SK-N-SH treated with all-trans-retinoic acid at 6 μM for 48 hours (cell line): ENCODE measurements at regions not wholly inside any gene's neighbourhood (a gene's known extent, or its start where the extent isn't known, plus 50 kb on each side); places are given as distances from the start of the nearest gene placed in this dataset.
A peak's percentile ranks its signal among the peaks of the same experiment; 100 is the strongest.

Source experiments
- ATAC-seq: fragments of 200-7000 bp; cut with Tn5 transposase; 3 replicates; pipeline ENCODE4 v1.9.1; 2020; ENCODE audit warnings: mild to moderate bottlenecking, moderate library complexity
- ARNTL ChIP-seq: fragments of 450-650 bp; formaldehyde crosslinking; IDR thresholded peaks from 2 replicates; pipeline ENCODE4 v1.5.0; 2020; ENCODE audit warnings: low read depth, mild to moderate bottlenecking, moderate library complexity, borderline replicate concordance
- BACH2 ChIP-seq: fragments of 250-450 bp; sonication (Bioruptor Pico); IDR thresholded peaks from 2 replicates; pipeline ENCODE4 v1.9.0; 2021; ENCODE audit warnings: mild to moderate bottlenecking, borderline replicate concordance
- ESRRG ChIP-seq: fragments of 250-450 bp; sonication (Bioruptor Pico); IDR thresholded peaks from 2 replicates; pipeline ENCODE4 v1.6.1; 2021; ENCODE audit warnings: mild to moderate bottlenecking
- GLIS3 ChIP-seq: fragments of 250-450 bp; sonication (Bioruptor Pico); IDR thresholded peaks from 2 replicates; pipeline ENCODE4 v1.5.0; 2020; ENCODE audit warnings: mild to moderate bottlenecking, moderate library complexity
- ISL1 ChIP-seq: fragments of 250-450 bp; sonication (Bioruptor Pico); IDR thresholded peaks from 2 replicates; pipeline ENCODE4 v2.1.2; 2022; ENCODE audit warnings: mild to moderate bottlenecking, moderate library complexity
- OSR1 ChIP-seq: fragments of 250-450 bp; sonication (Bioruptor Pico); IDR thresholded peaks from 2 replicates; pipeline ENCODE4 v1.8.0; 2022; ENCODE audit warnings: moderate library complexity, mild to moderate bottlenecking, inconsistent platforms
- PPARA ChIP-seq: fragments of 250-450 bp; sonication (Bioruptor Pico); IDR thresholded peaks from 2 replicates; pipeline ENCODE4 v1.5.0; 2020; ENCODE audit warnings: mild to moderate bottlenecking, borderline replicate concordance
- RARB ChIP-seq: fragments of 250-450 bp; sonication (Bioruptor Pico); IDR thresholded peaks from 2 replicates; pipeline ENCODE4 v1.8.0; 2021; ENCODE audit warnings: mild to moderate bottlenecking, moderate library complexity
- TOX ChIP-seq: fragments of 250-450 bp; sonication (Bioruptor Pico); IDR thresholded peaks from 2 replicates; pipeline ENCODE4 v1.8.0; 2021; ENCODE audit warnings: mild to moderate bottlenecking, moderate library complexity, borderline replicate concordance
- ZC3H10 ChIP-seq: fragments of 250-450 bp; sonication (Bioruptor Pico); IDR thresholded peaks from 2 replicates; pipeline ENCODE4 v1.5.1; 2021; ENCODE audit warnings: mild to moderate bottlenecking, moderate library complexity
- ZFP30 ChIP-seq: fragments of 450-650 bp; formaldehyde crosslinking; IDR thresholded peaks from 2 replicates; pipeline ENCODE4 v1.5.0; 2022; ENCODE audit warnings: mild to moderate bottlenecking, moderate library complexity
- ZNF8 ChIP-seq: fragments of 450-650 bp; formaldehyde crosslinking; IDR thresholded peaks from 2 replicates; pipeline ENCODE4 v1.5.0; 2020; ENCODE audit warnings: mild to moderate bottlenecking, moderate library complexity
- TF ChIP-seq, protein P1 (sequence below): fragments of 250-450 bp; sonication (Bioruptor Pico); IDR thresholded peaks from 2 replicates; pipeline ENCODE4 v1.8.0; 2021; ENCODE audit warnings: low read depth, mild to moderate bottlenecking, moderate library complexity, borderline replicate concordance
- TF ChIP-seq, protein P2 (sequence below): fragments of 250-450 bp; sonication (Bioruptor Pico); IDR thresholded peaks from 2 replicates; pipeline ENCODE4 v1.5.1; 2021; ENCODE audit warnings: mild to moderate bottlenecking, moderate library complexity
- TF ChIP-seq, protein P3 (sequence below): fragments of 250-450 bp; sonication (Bioruptor Pico); IDR thresholded peaks from 2 replicates; pipeline ENCODE4 v1.5.1; 2020; ENCODE audit warnings: low read depth, mild to moderate bottlenecking, moderate library complexity
- TF ChIP-seq, protein P4 (sequence below): fragments of 250-450 bp; sonication (Bioruptor Pico); IDR thresholded peaks from 2 replicates; pipeline ENCODE4 v1.5.0; 2020; ENCODE audit warnings: mild to moderate bottlenecking, moderate library complexity
- TF ChIP-seq, protein P5 (sequence below): fragments of 250-450 bp; sonication (Bioruptor Pico); IDR thresholded peaks from 2 replicates; pipeline ENCODE4 v1.8.0; 2020; ENCODE audit warnings: mild to moderate bottlenecking, moderate library complexity, borderline replicate concordance

DNA sequence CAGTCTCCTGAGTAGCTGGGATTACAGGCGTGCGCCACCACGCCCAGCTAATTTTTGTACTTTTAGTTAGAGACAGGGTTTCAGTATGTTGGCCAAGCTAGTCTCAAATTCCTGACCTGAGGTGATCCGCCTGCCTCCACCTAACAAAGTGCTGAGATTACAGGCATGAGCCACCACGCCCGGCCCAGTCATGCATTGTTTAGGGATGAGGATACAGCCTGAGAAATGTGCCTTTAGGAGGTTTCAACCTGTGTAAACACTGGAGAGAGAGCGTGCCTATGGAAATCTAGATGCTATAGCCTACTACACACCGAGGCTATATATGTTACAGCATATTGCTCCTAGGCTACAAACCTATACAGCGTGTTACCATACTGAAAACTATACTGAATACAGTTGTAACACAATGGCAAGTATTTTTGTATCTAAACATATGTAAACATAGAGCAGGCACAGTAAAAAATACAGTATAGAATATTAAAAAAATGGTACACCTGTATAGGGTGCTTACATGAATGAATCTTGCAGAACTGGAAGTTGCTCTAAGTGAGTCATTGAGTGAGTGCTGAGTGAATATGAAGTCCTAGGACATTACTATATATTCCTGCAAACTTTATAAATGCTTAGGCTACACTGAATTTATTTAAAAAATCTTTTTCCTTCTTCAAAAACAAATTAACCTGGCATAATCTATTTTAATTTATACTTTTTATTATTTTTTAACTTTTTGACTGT is 588.2 kb upstream of the ADGRL3 start (continued):
- TF ChIP-seq, protein P1, sequence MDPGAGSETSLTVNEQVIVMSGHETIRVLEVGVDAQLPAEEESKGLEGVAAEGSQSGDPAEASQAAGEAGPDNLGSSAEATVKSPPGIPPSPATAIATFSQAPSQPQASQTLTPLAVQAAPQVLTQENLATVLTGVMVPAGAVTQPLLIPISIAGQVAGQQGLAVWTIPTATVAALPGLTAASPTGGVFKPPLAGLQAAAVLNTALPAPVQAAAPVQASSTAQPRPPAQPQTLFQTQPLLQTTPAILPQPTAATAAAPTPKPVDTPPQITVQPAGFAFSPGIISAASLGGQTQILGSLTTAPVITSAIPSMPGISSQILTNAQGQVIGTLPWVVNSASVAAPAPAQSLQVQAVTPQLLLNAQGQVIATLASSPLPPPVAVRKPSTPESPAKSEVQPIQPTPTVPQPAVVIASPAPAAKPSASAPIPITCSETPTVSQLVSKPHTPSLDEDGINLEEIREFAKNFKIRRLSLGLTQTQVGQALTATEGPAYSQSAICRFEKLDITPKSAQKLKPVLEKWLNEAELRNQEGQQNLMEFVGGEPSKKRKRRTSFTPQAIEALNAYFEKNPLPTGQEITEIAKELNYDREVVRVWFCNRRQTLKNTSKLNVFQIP (CRISPR knock-in tag): no peak
- no peak for TF ChIP-seq BACH2 (CRISPR knock-in tag)
- TF ChIP-seq, protein P2, sequence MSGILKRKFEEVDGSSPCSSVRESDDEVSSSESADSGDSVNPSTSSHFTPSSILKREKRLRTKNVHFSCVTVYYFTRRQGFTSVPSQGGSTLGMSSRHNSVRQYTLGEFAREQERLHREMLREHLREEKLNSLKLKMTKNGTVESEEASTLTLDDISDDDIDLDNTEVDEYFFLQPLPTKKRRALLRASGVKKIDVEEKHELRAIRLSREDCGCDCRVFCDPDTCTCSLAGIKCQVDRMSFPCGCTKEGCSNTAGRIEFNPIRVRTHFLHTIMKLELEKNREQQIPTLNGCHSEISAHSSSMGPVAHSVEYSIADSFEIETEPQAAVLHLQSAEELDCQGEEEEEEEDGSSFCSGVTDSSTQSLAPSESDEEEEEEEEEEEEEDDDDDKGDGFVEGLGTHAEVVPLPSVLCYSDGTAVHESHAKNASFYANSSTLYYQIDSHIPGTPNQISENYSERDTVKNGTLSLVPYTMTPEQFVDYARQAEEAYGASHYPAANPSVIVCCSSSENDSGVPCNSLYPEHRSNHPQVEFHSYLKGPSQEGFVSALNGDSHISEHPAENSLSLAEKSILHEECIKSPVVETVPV (CRISPR knock-in tag): no peak
- TF ChIP-seq OSR1 (CRISPR knock-in tag): no peak
- TF ChIP-seq ZNF8: no peak
- TF ChIP-seq, protein P3, sequence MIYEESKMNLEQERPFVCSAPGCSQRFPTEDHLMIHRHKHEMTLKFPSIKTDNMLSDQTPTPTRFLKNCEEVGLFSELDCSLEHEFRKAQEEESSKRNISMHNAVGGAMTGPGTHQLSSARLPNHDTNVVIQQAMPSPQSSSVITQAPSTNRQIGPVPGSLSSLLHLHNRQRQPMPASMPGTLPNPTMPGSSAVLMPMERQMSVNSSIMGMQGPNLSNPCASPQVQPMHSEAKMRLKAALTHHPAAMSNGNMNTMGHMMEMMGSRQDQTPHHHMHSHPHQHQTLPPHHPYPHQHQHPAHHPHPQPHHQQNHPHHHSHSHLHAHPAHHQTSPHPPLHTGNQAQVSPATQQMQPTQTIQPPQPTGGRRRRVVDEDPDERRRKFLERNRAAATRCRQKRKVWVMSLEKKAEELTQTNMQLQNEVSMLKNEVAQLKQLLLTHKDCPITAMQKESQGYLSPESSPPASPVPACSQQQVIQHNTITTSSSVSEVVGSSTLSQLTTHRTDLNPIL (CRISPR knock-in tag): no peak

DNA sequence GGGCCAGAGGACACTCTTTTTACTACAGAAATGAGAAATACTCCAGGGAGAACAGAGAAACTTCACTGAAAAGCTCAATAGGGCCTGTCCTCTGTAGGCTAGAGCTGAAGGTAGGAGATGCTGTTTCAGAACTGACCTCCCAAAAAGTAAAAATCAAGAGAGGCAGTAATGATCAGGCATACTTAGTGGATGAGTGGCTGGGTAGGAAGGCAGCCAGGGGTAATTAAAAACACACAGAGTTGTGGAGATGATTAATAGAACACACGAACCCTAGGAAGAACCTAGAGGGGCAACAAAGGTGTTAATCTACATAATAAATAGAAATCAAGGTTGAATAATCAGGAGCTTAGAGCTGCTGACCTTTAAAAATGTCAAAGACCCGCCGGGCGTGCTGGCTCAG is 582.4 kb upstream of the ADGRL3 start:
- no peak for ATAC-seq
- TF ChIP-seq TOX (CRISPR knock-in tag) (no peak), RARB (CRISPR knock-in tag) (no peak), ESRRG (CRISPR knock-in tag) (no peak), ZC3H10 (CRISPR knock-in tag) (no peak), ARNTL (CRISPR knock-in tag) (no peak), OSR1 (CRISPR knock-in tag) (no peak), GLIS3 (CRISPR knock-in tag) (no peak), PPARA (CRISPR knock-in tag) (no peak), ZFP30 (no peak), ISL1 (CRISPR knock-in tag) (no peak)
- TF ChIP-seq, protein P4, sequence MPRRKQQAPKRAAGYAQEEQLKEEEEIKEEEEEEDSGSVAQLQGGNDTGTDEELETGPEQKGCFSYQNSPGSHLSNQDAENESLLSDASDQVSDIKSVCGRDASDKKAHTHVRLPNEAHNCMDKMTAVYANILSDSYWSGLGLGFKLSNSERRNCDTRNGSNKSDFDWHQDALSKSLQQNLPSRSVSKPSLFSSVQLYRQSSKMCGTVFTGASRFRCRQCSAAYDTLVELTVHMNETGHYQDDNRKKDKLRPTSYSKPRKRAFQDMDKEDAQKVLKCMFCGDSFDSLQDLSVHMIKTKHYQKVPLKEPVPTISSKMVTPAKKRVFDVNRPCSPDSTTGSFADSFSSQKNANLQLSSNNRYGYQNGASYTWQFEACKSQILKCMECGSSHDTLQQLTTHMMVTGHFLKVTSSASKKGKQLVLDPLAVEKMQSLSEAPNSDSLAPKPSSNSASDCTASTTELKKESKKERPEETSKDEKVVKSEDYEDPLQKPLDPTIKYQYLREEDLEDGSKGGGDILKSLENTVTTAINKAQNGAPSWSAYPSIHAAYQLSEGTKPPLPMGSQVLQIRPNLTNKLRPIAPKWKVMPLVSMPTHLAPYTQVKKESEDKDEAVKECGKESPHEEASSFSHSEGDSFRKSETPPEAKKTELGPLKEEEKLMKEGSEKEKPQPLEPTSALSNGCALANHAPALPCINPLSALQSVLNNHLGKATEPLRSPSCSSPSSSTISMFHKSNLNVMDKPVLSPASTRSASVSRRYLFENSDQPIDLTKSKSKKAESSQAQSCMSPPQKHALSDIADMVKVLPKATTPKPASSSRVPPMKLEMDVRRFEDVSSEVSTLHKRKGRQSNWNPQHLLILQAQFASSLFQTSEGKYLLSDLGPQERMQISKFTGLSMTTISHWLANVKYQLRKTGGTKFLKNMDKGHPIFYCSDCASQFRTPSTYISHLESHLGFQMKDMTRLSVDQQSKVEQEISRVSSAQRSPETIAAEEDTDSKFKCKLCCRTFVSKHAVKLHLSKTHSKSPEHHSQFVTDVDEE (CRISPR knock-in tag): no peak
- TF ChIP-seq, protein P3 (CRISPR knock-in tag): no peak
- TF ChIP-seq, protein P5, sequence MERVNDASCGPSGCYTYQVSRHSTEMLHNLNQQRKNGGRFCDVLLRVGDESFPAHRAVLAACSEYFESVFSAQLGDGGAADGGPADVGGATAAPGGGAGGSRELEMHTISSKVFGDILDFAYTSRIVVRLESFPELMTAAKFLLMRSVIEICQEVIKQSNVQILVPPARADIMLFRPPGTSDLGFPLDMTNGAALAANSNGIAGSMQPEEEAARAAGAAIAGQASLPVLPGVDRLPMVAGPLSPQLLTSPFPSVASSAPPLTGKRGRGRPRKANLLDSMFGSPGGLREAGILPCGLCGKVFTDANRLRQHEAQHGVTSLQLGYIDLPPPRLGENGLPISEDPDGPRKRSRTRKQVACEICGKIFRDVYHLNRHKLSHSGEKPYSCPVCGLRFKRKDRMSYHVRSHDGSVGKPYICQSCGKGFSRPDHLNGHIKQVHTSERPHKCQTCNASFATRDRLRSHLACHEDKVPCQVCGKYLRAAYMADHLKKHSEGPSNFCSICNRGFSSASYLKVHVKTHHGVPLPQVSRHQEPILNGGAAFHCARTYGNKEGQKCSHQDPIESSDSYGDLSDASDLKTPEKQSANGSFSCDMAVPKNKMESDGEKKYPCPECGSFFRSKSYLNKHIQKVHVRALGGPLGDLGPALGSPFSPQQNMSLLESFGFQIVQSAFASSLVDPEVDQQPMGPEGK (CRISPR knock-in tag): no peak

DNA sequence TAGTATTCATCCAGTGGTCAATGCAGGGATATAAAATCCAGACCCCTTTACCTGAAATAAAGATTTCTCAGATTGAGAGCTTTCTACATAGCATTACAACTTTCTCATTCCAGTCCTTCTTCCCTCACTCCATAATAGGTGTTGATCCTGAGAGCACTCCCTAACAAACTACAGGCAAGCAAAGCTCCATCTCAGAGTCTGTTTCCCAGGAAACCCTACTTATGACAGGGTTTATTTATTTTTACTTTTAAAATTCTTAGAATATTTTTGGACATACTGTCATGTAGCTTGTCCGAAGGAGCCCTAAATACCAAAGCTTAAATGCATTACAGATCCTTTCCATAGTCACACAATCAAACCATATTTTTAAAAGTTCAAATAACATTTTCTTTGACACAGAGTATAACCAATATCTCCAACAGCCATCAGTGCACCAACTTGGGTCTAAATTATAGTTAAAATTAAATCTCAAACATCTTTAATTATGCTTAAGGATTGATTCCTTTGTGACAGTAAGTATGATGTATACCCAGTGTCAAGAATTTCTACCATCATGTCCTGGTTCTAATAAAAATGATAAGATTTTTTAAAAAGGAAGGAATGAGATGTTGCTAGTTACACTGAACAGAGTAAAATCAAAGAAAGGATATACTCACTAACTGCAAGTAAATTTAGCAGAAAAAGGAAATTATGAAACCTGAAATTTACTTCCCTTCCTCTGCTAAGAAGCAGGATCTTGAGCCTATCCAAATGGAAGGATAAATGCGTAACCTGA is 580.4 kb upstream of the ADGRL3 start:
- peak; percentile 88 for TF ChIP-seq ISL1 (CRISPR knock-in tag)
- TF ChIP-seq GLIS3 (CRISPR knock-in tag): no peak
- TF ChIP-seq ZC3H10 (CRISPR knock-in tag): no peak
- ATAC-seq: peak; percentile 87
